ENCODE measurements at regions not wholly inside any gene's neighbourhood (a gene's known extent, or its start where the extent isn't known, plus 50 kb on each side); places are given as distances from the start of the nearest gene placed in this dataset.

DNA sequence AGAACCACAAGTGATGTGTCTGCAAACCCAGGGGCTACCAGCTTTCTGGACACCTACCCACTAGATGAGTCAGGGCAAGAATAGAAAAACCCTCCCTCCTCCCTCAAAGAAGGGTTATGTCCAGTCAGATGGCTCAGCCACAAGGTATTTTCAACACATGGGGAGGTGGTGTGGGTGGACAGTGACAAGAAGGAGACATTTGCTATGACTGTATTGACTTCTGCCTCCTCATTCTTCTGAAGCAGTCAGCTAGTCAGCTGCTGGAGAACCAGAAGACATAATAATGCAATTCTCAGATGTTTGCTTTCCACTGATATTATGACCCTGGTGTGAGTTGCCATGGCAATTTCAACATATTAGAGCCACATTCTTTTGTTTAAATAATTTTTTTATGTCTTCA, 66.7 kb upstream of the GOLGA8B start:
- intact Hi-C loops (cut with DNase I; ENCODE audit: low total_unique reads), result no loop called here
- TF ChIP-seq, protein P1, sequence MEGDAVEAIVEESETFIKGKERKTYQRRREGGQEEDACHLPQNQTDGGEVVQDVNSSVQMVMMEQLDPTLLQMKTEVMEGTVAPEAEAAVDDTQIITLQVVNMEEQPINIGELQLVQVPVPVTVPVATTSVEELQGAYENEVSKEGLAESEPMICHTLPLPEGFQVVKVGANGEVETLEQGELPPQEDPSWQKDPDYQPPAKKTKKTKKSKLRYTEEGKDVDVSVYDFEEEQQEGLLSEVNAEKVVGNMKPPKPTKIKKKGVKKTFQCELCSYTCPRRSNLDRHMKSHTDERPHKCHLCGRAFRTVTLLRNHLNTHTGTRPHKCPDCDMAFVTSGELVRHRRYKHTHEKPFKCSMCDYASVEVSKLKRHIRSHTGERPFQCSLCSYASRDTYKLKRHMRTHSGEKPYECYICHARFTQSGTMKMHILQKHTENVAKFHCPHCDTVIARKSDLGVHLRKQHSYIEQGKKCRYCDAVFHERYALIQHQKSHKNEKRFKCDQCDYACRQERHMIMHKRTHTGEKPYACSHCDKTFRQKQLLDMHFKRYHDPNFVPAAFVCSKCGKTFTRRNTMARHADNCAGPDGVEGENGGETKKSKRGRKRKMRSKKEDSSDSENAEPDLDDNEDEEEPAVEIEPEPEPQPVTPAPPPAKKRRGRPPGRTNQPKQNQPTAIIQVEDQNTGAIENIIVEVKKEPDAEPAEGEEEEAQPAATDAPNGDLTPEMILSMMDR (IDR thresholded peaks at IDR 0.05), result no peak
- TF ChIP-seq POLR2A (IDR thresholded peaks at IDR 0.05), result no peak
- DNase-seq (ENCODE audit: low spot score in 2 of 2), result no peak
- no peak overlapping the region for H3K4me3 ChIP-seq (ENCODE audit: low read depth, poor library complexity, severe bottlenecking)

DNA sequence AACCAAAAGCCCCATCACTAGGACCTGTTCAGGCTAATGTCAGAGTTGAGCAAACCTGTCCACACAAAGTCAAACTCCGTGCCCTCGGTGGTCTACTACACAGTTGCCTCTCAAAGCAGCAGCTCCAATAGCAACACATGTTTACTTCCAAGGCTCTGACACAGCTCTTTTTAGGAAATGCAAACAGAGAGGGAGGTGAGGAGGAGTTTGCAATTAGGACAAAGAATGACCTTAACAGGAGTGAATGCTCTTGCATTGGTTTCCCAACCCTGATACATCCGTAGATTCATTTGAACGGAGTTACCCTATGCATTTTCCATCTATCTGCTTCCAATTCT, 64.8 kb upstream of the GOLGA8B start:
- H3K4me3 ChIP-seq (ENCODE audit: low read depth, poor library complexity, severe bottlenecking), result no peak overlapping the region
- intact Hi-C loops (cut with DNase I; ENCODE audit: low total_unique reads), result no loop called here
- TF ChIP-seq, protein P1 (IDR thresholded peaks at IDR 0.05), result no peak
- no peak for TF ChIP-seq POLR2A (IDR thresholded peaks at IDR 0.05)
- no peak for DNase-seq (ENCODE audit: low spot score in 2 of 2)
- WGBS, 2 donors, result 81 to 86% methylated on average over 4 of the region's 4 CpGs

DNA sequence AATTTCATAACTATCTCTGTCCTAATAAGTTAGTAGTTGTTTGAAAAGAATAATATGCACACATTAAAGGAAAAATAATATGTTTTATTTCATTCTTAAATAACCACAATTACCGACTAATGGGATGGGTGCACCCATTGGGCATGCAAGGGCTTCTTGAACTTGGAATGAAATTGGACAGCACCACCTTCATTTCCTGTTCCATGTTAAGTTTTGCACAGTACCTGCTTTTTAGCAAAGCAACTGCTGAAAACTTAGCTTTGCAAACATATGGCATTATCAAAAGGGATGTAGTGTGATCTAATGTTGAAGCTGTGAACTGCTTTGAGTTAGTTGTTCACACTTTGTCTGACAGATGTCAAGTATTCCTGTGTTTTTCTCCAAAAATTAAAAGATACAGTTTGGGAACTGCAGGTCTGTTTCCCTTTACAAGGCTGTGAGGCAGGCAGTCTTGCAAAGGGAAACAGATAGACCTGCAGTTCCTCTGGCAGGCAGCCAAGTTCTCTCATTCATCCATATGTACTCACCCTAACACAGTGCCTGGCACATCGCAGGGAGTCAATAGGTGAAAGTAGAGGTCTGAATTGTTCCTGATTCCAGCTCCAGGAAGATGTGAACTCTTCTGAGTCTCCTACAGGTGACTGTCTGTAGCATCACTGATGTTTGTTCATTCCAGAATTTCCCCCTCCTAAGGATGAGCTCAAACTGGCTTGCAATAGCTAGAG, 64.3 kb upstream of the GOLGA8B start:
- TF ChIP-seq, protein P1 (IDR thresholded peaks at IDR 0.05), result no peak
- no peak for TF ChIP-seq POLR2A (IDR thresholded peaks at IDR 0.05)
- 81 to 85% methylated on average over 2 of the region's 2 CpGs for WGBS, 2 donors
- intact Hi-C loops (cut with DNase I; ENCODE audit: low total_unique reads), result no loop called here
- no peak overlapping the region for H3K4me3 ChIP-seq (ENCODE audit: low read depth, poor library complexity, severe bottlenecking)
- DNase-seq (ENCODE audit: low spot score in 2 of 2), result peak in 1 of 2 donors; percentile 15

DNA sequence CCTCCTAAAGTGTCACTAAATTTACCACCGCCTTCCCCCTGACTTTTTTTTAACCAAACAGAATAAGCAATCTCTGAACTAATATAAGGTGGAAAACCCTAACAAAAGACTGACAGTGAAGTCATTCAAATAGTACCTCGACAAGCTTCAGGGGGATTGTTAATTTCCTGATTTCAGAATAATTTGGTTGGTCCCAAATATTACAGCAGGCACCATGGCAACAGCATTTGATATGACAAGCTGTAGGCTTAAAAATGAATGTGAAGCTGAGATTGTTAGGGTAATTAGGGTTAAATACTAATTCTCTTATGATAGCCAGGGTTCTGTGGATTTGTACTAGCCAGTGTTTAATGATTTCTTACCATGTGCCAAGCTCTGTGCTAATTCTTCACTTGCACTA, 63.5 kb upstream of the GOLGA8B start:
- no peak overlapping the region for H3K4me3 ChIP-seq (ENCODE audit: low read depth, poor library complexity, severe bottlenecking)
- no peak for DNase-seq (ENCODE audit: low spot score in 2 of 2)
- intact Hi-C loops (cut with DNase I; ENCODE audit: low total_unique reads), result no loop called here
- 65 to 68% methylated on average over 2 of the region's 2 CpGs for WGBS, 2 donors
- TF ChIP-seq, protein P1 (IDR thresholded peaks at IDR 0.05), result no peak
- TF ChIP-seq POLR2A (IDR thresholded peaks at IDR 0.05), result no peak

DNA sequence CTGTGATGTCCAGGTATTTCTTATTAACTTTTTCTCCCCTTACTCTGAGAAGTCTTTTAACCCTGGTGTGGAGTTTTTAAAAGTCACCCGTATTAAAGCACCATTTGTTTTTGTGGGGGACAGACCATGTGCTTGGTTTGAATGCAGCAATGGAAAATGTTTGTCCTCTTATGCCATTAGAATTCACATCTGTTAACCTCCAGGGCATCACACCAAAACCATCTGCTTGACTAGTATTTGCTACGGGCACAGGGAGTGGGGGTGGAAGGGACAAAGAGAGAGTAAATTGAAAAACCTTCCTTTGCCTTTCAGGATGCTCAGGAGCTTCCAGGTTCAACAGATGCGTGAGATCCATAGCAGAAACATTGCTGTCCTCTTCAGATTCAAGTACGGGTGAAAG, 61.4 kb upstream of the GOLGA8B start:
- DNase-seq (ENCODE audit: low spot score in 2 of 2), result no peak
- TF ChIP-seq, protein P1 (IDR thresholded peaks at IDR 0.05), result no peak
- no peak for TF ChIP-seq POLR2A (IDR thresholded peaks at IDR 0.05)
- no peak overlapping the region for H3K4me3 ChIP-seq (ENCODE audit: low read depth, poor library complexity, severe bottlenecking)
- intact Hi-C loops (cut with DNase I; ENCODE audit: low total_unique reads), result no loop called here
- 68 to 74% methylated on average over 4 of the region's 4 CpGs for WGBS, 2 donors

DNA sequence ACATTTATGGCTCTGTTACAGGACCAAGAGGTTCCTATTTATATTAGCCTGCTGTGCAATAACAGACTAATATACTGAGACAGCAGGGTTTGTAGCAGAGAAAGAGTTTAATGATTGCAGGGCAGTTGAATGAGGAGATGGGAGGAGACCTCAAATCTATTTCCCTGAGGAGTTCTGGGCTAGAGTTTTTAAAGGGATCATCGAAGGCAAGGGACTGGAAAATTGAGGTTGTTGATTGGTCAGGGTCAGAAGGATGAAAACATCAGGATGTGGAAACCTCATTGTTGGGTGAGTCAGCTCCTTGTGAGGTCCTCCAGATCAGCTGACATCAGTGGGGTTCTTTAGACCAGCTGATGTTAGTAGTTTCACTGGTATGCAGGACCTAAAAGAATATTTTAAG, 60.6 kb upstream of the GOLGA8B start:
- H3K4me3 ChIP-seq (ENCODE audit: low read depth, poor library complexity, severe bottlenecking), result no peak overlapping the region
- intact Hi-C loops (cut with DNase I; ENCODE audit: low total_unique reads), result no loop called here
- WGBS, 2 donors, result 78 to 80% methylated on average over 1 of the region's 1 CpG
- DNase-seq (ENCODE audit: low spot score in 2 of 2), result no peak
- TF ChIP-seq POLR2A (IDR thresholded peaks at IDR 0.05), result no peak
- TF ChIP-seq, protein P1 (IDR thresholded peaks at IDR 0.05), result no peak

Data from lower leg skin (tissue), 4 donors.